ENCODE measurements at regions not wholly inside any gene's neighbourhood (a gene's known extent, or its start where the extent isn't known, plus 50 kb on each side); places are given as distances from the start of the nearest gene placed in this dataset.
A peak's percentile ranks its signal among the peaks of the same experiment; 100 is the strongest.

DNA sequence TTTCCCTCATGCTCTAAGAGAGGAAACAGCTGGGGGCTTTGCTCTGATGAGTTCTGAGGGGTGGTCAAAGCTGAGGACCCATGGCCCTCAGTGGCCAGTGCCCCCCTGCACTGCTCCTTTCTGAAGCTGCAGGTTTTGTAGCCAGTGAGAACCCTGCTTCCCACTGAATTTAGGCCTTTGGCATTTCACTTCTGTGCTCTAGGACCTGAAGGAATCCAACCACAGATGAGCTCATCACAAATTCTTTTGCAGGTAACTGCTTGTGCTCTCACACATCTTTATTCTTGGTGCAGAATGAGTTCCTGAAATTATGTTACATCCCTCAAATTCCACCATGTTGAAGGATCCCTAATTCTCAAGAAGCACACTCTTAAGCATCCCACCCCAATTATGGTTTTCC lies 248.7 kb upstream of the IRF2BP2 start:
- TF ChIP-seq, protein P1, sequence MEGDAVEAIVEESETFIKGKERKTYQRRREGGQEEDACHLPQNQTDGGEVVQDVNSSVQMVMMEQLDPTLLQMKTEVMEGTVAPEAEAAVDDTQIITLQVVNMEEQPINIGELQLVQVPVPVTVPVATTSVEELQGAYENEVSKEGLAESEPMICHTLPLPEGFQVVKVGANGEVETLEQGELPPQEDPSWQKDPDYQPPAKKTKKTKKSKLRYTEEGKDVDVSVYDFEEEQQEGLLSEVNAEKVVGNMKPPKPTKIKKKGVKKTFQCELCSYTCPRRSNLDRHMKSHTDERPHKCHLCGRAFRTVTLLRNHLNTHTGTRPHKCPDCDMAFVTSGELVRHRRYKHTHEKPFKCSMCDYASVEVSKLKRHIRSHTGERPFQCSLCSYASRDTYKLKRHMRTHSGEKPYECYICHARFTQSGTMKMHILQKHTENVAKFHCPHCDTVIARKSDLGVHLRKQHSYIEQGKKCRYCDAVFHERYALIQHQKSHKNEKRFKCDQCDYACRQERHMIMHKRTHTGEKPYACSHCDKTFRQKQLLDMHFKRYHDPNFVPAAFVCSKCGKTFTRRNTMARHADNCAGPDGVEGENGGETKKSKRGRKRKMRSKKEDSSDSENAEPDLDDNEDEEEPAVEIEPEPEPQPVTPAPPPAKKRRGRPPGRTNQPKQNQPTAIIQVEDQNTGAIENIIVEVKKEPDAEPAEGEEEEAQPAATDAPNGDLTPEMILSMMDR (IDR thresholded peaks at IDR 0.05; ENCODE audit: insufficient read depth, low read depth, low read length): no peak
- no peak for TF ChIP-seq EZH2 (IDR thresholded peaks at IDR 0.05; ENCODE audit: insufficient read depth, low read length)
- peaks cover 22% of the 10 kb centered on the region for H3K4me1 Mint-ChIP-seq (ENCODE audit: low read depth, unreplicated experiment)
- no peaks in the 10 kb centered on the region for H3K27me3 Mint-ChIP-seq (ENCODE audit: low read depth, unreplicated experiment)
- Histone ChIP-seq H3K9me3 (ENCODE audit: insufficient read depth, low read depth, low read length) (no peaks in the 10 kb centered on the region), H3K79me2 (ENCODE audit: insufficient read depth, low read length) (no peaks in the 10 kb centered on the region), H3K36me3 (ENCODE audit: insufficient read depth, low read length) (no peaks in the 10 kb centered on the region), H3K4me2 (ENCODE audit: low read length) (no peak overlapping the region), H3K27ac (ENCODE audit: low read depth, low read length) (no peak overlapping the region), H3K4me3 (ENCODE audit: insufficient read depth, low read depth, low read length) (no peak overlapping the region), H3K27me3 (ENCODE audit: insufficient read depth, low read length) (no peaks in the 10 kb centered on the region), H4K20me1 (ENCODE audit: insufficient read depth, low read length) (no peaks in the 10 kb centered on the region), H3K9ac (ENCODE audit: low read length) (no peak overlapping the region), H3K4me1 (ENCODE audit: insufficient read depth, low read length) (peaks cover 12% of the 10 kb centered on the region), H2AFZ (ENCODE audit: low read depth, low read length) (no peak overlapping the region)
- H3K27ac Mint-ChIP-seq (ENCODE audit: unreplicated experiment): no peak overlapping the region
- DNase-seq (ENCODE audit: low read depth): peak; percentile 36
- no peak for FAIRE-seq
- no peak overlapping the region for H3K4me3 Mint-ChIP-seq (ENCODE audit: unreplicated experiment)
- H3K36me3 Mint-ChIP-seq (ENCODE audit: low read depth, unreplicated experiment): peaks cover 2% of the 10 kb centered on the region
- H3K9me3 Mint-ChIP-seq (ENCODE audit: unreplicated experiment): peaks cover 5% of the 10 kb centered on the region

DNA sequence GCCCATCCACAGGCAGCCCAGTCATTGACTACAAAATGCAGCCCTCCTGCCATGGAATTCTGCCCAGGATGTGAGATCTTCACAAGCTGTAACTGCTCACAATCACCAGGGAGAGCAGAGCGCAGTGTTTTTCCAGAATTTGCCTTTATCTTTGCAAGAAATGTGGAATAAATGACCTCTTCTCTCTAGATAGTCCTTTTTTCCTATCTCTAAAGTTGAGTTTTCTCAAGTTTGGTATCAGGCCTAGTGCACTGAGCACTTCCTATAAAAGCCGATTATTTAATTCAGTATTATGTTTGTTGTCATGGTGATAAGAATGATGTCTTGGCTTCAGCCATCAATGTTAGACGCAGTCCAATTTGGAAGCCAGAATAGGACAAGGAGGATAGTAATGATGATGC lies 246.9 kb upstream of the IRF2BP2 start:
- DNase-seq (ENCODE audit: low read depth): no peak
- H3K4me1 Mint-ChIP-seq (ENCODE audit: low read depth, unreplicated experiment): peaks cover 18% of the 10 kb centered on the region
- FAIRE-seq: no peak

DNA sequence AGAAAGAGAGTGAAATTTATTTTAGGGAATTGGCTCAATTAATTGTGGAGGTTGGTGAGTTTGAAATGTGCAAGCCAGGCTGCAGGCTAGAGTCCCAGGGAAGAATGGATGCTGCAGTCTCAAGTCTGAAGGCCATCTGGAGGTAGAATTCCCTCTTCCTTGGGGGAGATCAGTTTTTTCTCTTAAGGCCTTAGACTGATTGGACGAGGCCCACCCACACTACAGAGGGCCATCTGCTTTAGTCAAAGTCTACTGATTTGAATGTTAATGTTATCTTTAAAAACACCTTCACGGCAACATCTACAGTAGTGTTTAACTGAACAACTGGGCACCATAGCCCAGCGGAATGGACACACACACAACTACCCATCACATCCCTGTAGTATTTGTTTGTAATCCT lies 245.9 kb upstream of the IRF2BP2 start:
- H3K4me2 ChIP-seq (ENCODE audit: low read length): no peak overlapping the region
- FAIRE-seq: no peak
- Mint-ChIP-seq H3K27me3 (ENCODE audit: low read depth, unreplicated experiment) (no peaks in the 10 kb centered on the region), H3K36me3 (ENCODE audit: low read depth, unreplicated experiment) (peaks cover 2% of the 10 kb centered on the region), H3K4me1 (ENCODE audit: low read depth, unreplicated experiment) (peaks cover 25% of the 10 kb centered on the region), H3K4me3 (ENCODE audit: unreplicated experiment) (no peak overlapping the region), H3K27ac (ENCODE audit: unreplicated experiment) (no peak overlapping the region), H3K9me3 (ENCODE audit: unreplicated experiment) (peaks cover 5% of the 10 kb centered on the region)
- H3K4me3 ChIP-seq (ENCODE audit: insufficient read depth, low read depth, low read length): no peak overlapping the region
- H3K27ac ChIP-seq (ENCODE audit: low read depth, low read length): no peak overlapping the region
- H2AFZ ChIP-seq (ENCODE audit: low read depth, low read length): no peak overlapping the region
- no peaks in the 10 kb centered on the region for H3K36me3 ChIP-seq (ENCODE audit: insufficient read depth, low read length)
- no peaks in the 10 kb centered on the region for H3K27me3 ChIP-seq (ENCODE audit: insufficient read depth, low read length)
- H3K79me2 ChIP-seq (ENCODE audit: insufficient read depth, low read length): no peaks in the 10 kb centered on the region
- peaks cover 12% of the 10 kb centered on the region for H3K4me1 ChIP-seq (ENCODE audit: insufficient read depth, low read length)
- H3K9me3 ChIP-seq (ENCODE audit: insufficient read depth, low read depth, low read length): no peaks in the 10 kb centered on the region
- TF ChIP-seq, protein P1 (IDR thresholded peaks at IDR 0.05; ENCODE audit: insufficient read depth, low read depth, low read length): no peak
- no peak for TF ChIP-seq EZH2 (IDR thresholded peaks at IDR 0.05; ENCODE audit: insufficient read depth, low read length)
- no peak overlapping the region for H3K9ac ChIP-seq (ENCODE audit: low read length)
- no peak for DNase-seq (ENCODE audit: low read depth)
- no peaks in the 10 kb centered on the region for H4K20me1 ChIP-seq (ENCODE audit: insufficient read depth, low read length)

More for the DNA sequence above, 246.9 kb upstream of the IRF2BP2 start:
- Mint-ChIP-seq H3K4me3 (ENCODE audit: unreplicated experiment) (no peak overlapping the region), H3K27ac (ENCODE audit: unreplicated experiment) (no peak overlapping the region), H3K9me3 (ENCODE audit: unreplicated experiment) (peaks cover 5% of the 10 kb centered on the region), H3K27me3 (ENCODE audit: low read depth, unreplicated experiment) (no peaks in the 10 kb centered on the region), H3K36me3 (ENCODE audit: low read depth, unreplicated experiment) (peaks cover 2% of the 10 kb centered on the region)
- H3K36me3 ChIP-seq (ENCODE audit: insufficient read depth, low read length): no peaks in the 10 kb centered on the region
- no peak overlapping the region for H3K4me3 ChIP-seq (ENCODE audit: insufficient read depth, low read depth, low read length)
- H3K9ac ChIP-seq (ENCODE audit: low read length): no peak overlapping the region
- H2AFZ ChIP-seq (ENCODE audit: low read depth, low read length): no peak overlapping the region
- H3K4me1 ChIP-seq (ENCODE audit: insufficient read depth, low read length): peaks cover 5% of the 10 kb centered on the region
- no peak overlapping the region for H3K27ac ChIP-seq (ENCODE audit: low read depth, low read length)
- H3K79me2 ChIP-seq (ENCODE audit: insufficient read depth, low read length): no peaks in the 10 kb centered on the region
- no peaks in the 10 kb centered on the region for H3K9me3 ChIP-seq (ENCODE audit: insufficient read depth, low read depth, low read length)
- TF ChIP-seq, protein P1 (IDR thresholded peaks at IDR 0.05; ENCODE audit: insufficient read depth, low read depth, low read length): no peak
- TF ChIP-seq EZH2 (IDR thresholded peaks at IDR 0.05; ENCODE audit: insufficient read depth, low read length): no peak
- no peaks in the 10 kb centered on the region for H4K20me1 ChIP-seq (ENCODE audit: insufficient read depth, low read length)
- H3K27me3 ChIP-seq (ENCODE audit: insufficient read depth, low read length): no peaks in the 10 kb centered on the region
- no peak overlapping the region for H3K4me2 ChIP-seq (ENCODE audit: low read length)

Measured in astrocyte (in vitro differentiated cells and primary cell).